Astrocyte (in vitro differentiated cells and primary cell): ENCODE measurements at regions not wholly inside any gene's neighbourhood (a gene's known extent, or its start where the extent isn't known, plus 50 kb on each side); places are given as distances from the start of the nearest gene placed in this dataset.

ENCODE experiments used
- CTCF ChIP-seq: IDR thresholded peaks from 2 replicates; pipeline ENCODE4 v1.5.1; 2011; ENCODE audit warnings: low read depth, mild to moderate bottlenecking, inconsistent platforms, low read length, moderate library complexity; ENCODE audit not compliant: insufficient read depth
- EZH2 ChIP-seq: IDR thresholded peaks from 2 replicates; pipeline ENCODE4 v1.6.1; 2012; ENCODE audit warnings: mild to moderate bottlenecking, low read length, inconsistent platforms; ENCODE audit not compliant: insufficient read depth

GRCh38 chr20:1811621-1812498 is 83.3 kb upstream of the SIRPA start:
- TF ChIP-seq CTCF (no peak), EZH2 (no peak)
